NB4 (cell line): ENCODE measurements at regions not wholly inside any gene's neighbourhood (a gene's known extent, or its start where the extent isn't known, plus 50 kb on each side); places are given as distances from the start of the nearest gene placed in this dataset.

ENCODE experiments used
- CTCF ChIP-seq: IDR thresholded peaks from one replicate; pipeline ENCODE4 v1.5.1; 2012; ENCODE audit warnings: low read depth, low read length
- MAX ChIP-seq: IDR thresholded peaks from 2 replicates; pipeline ENCODE4 v1.6.1; 2011; ENCODE audit warnings: low read depth, low read length
- MYC ChIP-seq: IDR thresholded peaks from 2 replicates; pipeline ENCODE4 v1.6.1; 2011; ENCODE audit warnings: low read depth, low read length
- POLR2A ChIP-seq: IDR thresholded peaks from 2 replicates; pipeline ENCODE4 v1.6.1; 2011; ENCODE audit warnings: mild to moderate bottlenecking; ENCODE audit not compliant: insufficient read length; ENCODE audit errors: extremely low read depth

GRCh38 chr10:21212348-21212747, 313.1 kb downstream of the SKIDA1 start:
- TF ChIP-seq CTCF (no peak), POLR2A (no peak), MYC (no peak), MAX (no peak)
